Suppressor macrophage treated with lipopolysaccharide for 4 hours (primary cell): ENCODE measurements at regions not wholly inside any gene's neighbourhood (a gene's known extent, or its start where the extent isn't known, plus 50 kb on each side); places are given as distances from the start of the nearest gene placed in this dataset.
A peak's percentile ranks its signal among the peaks of the same experiment; 100 is the strongest.

Experiments
- DNase-seq: peaks from one replicate; pipeline ENCODE4 v3.0.0-alpha.2; 2020

DNA sequence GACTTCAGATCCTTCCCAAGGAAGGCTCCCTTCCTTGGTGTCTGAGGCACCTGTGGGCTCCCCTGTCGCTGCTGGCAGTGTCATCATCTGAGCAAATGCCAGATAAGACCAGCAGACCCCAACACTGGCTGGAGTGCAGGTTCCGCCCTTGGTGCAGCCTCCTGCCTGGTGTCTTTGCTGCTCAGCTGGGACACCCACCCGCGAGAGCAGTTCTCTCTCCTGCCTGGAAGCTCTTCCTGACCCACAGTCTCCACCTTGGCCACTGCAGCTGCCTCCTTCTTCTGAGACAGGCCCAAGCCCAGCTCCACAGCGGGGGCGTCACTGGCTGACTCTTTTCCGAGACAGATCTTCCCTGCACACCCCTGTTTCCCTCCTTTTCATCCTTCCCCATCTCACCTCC, 395.7 kb upstream of the MAP3K7 start:
- DNase-seq, result no peak

DNA sequence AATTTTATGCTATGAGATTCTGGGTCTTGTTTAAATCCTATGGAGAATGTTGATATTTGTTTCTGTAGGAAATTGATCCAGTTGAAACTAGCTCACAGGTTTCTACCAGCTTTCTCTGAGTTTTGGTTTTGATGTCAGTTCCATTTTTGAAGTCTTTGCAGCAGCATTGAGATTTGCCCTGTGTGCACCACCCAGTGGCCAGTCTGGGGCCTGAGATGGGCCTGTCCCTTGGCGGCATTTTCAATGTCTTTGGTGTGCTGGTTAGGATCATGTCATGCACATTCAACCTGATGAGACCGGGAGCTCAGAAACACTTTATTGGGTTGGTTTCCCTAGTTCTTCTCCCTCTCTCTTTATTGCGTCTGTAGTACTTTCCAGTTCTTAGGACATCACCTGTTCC, 395.2 kb upstream of the MAP3K7 start:
- no peak for DNase-seq

DNA sequence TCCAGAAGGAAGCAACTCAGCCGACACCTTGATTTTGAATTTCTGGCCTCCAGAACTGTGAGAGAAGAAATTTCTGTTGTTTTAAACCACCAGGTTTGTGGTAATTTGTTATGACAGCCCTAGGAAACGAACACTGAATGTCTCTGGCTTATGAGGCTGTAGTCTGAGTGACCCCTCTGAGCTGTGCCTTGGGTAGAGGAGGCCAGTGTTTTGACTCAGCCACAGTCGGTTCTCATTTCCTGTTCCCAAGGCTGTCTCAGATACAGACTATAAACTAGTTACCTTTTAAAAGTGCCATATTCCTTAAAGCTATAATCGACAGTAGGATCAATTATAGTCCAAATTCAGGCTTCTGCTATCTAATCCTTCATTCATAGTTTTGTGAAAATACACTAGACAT, 391.2 kb upstream of the MAP3K7 start:
- DNase-seq, result no peak

DNA sequence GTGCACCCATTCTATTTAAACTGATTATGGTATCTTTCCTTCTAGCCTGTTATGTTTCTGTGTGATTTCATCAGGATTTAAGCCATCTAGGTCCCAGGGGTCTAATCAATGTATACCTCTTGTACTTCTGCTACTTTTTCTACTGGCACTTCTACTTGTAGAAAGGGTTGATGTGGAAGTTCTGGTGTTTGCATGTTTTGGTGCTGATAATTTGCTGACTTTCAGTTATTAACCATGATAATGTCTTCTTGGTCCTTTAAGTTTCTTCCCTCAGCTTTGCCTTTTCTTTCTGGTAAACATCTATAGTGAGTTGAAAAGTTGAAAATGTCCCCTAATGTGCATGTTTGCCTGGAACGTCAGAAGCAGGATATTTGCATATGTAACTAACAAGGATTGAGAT, 390.6 kb upstream of the MAP3K7 start:
- no peak for DNase-seq

DNA sequence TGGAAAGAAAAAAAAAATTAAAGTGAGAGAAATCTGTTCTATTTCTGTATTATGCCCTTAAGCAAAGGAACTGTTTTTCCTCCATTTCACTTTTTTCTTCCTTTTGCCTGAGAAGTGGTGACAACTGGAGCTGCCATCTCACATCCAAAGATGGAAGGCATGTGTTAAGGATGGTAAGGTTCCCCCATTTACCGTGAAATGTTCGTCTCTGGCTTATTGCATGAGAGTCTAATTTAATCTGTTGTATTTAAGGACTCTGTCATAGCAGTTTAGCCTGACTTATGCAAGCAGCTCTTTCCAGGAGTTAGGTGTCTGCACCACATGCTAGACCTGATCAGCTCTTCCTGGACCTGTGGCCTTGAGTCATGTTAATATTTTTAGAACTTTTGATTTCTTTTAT, 389.5 kb upstream of the MAP3K7 start:
- DNase-seq, result no peak

DNA sequence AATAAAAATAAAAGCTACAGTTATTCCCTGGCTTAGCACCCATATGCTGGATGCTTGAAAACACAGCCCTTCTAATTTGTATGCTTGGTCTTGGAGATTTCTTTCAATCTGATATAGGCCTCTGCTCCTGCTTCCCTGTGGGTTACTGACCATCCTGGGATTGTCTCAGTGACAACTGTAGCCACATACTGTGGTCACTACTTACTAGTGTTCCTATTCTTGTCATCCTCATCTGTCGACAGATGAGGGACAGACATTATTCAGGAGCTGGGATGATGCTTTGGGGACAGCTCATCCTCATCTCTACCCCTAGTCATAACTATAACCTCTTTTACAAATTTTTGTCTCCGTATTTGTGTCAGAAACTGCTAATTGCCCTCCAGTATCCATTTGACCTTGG, 388.9 kb upstream of the MAP3K7 start:
- DNase-seq, result no peak

DNA sequence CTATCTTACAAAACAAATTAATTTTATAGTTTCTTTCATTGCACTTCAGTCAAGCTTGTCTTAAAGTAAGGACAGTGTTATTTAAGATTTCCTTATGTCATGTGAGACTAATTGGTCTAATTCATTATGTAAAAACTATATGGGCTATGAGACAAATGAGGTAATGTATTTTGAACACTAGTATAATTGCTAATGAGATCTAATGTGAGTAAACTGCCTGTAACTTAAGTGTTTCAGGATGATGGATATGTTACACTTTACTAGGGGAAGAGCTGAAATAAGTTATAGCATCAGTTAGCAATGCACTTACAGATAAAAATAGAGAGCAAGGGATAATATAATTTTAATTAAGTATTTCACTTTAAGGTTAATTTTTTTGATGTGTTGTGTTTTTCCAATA, 386.3 kb upstream of the MAP3K7 start:
- DNase-seq, result no peak

DNA sequence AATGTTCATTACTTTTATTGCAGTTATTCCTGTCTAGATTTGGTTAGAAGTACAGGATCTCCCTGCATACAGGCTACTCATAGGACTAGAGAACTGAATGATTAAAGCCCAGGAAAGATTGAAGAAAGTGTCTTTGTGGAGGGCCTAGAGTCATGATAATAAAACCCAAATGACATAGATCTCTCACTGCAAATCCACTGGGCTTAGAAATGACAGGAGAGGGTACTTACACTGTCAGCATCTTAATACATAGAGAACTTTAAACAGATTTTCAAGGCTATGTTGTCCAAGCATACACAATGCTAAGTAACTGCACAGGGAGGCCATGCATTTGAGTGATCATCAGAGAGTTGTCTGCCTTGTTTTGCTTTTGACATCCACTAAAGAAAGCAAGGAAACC, 383.8 kb upstream of the MAP3K7 start:
- DNase-seq, result no peak

DNA sequence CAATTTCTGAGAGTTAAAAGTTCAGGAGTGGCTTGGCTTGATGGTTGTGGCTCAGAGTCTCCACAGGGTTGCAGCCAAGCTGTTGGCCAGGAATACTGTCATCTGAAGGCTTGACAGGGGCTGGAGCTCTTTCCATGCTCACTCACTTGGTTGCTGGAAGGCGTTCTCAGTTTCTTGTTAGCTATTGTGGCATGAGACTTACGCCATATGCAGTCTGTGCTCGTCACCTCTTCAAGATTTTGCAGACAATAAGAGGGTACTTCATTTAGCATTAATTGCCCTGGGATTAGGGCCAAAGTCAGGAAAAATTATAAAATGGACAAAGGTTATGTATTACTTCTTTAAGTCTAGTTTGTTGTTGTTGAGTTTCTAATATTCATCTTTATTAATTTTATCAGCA, 380.6 kb upstream of the MAP3K7 start:
- no peak for DNase-seq

DNA sequence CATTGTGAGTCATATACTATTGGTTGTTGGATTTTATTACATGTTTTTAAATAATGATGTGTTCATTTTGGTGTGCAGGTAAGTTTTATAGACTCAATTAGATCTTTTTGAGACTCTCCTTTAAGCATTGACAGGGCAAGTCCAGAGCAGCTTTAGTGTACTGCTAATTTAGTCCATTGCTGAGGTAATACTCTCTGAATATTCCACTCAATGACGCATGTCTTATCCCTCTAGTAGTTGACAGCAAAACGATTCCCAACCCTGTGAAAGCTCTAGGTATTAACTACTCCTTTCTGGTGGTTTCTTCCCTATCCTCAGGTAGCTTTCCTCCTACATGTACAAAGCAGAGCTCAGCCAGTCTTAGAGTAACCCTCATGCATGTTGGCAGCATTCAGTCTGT, 373.5 kb upstream of the MAP3K7 start:
- no peak for DNase-seq

DNA sequence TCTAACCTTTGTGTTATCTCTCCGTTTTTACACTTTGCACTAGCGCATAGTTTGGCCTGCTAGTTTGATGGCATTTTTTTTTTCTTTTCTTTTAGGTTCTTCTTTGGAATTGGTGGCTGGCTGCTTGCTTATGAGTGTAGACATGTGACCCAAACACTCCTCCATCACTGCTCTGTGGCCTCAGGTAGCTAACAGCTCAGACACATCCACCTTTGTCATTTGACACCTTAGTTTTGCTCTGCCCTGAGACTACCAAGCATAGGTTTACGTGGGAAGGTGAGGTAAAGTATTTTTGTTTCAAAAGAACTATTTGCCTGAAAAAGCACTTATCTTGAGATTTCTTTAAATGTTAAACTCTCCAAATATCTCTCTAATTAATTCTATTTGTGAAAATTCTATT, 368.4 kb upstream of the MAP3K7 start:
- DNase-seq, result no peak

DNA sequence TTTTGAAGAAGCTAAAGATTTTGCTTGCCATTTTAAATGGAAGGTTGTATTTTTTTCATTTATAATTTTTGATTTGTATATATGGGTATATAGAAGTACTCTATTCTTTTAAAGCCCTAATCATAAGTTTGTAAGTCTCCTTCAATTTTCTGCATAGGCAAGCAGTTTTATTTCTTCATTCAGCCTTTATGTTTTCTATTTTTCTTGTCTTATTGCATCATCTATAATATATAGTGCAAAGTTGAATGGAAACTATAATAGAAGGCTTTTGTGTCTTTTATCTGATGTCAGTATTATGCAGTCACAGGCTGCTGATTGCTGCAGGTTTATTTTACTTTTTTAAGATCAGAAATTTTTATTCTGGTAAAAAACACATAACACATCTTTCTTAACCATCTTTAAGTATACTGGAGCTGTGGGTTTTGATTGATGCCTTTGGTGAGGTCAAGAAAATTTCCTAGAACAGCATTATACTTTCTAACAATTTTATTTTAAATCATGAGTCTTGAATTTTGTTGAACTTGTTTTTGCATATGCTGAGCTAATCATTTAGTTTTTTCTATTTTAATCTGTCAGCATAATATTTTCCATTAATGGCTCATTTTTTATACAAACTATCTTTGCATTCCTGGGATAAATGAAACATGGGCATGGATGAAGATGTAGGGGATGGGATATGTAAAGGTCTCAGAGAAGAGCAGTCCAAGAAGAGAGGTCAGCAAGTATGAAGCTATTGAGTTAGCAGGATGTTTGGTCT, 366.7 kb upstream of the MAP3K7 start:
- no peak for DNase-seq

DNA sequence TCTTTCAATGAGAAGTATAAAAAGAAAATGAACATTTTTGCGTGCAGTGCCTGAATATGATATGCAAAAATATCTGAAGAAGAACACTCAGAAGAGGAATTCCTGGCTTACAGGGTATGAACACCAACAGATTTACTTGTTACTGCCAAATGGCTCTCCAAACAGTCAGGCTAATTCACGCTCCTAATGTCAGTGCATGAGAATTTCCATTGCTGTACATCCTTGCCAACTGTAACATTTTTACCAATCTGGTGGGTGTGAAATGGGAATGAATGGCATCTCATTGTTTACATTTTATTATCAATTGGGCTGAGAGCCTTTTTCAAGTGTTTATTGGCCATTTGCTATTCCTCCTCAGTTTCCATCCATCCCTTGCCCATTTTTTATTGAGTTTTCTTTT, 365.3 kb upstream of the MAP3K7 start:
- DNase-seq, result no peak

DNA sequence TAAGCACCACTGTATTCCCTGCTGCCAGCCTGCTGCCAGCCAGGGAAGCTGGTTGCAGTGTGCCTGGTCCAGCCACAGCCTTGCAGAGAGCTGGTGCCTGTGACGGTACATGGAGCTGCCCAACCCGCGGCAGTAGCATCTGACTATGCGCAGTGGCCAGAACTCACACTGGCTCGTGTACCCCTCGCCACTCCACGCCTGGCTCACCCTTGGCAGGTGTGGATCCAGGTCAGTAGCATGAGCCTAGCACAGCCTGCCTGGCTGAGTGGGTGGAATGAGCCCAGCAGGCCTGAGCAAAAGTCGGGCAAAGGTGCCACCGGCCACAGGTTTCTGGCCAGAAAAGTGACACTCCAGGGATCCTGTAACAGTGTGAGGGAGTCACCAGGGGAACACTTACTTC, 361.7 kb upstream of the MAP3K7 start:
- no peak for DNase-seq

DNA sequence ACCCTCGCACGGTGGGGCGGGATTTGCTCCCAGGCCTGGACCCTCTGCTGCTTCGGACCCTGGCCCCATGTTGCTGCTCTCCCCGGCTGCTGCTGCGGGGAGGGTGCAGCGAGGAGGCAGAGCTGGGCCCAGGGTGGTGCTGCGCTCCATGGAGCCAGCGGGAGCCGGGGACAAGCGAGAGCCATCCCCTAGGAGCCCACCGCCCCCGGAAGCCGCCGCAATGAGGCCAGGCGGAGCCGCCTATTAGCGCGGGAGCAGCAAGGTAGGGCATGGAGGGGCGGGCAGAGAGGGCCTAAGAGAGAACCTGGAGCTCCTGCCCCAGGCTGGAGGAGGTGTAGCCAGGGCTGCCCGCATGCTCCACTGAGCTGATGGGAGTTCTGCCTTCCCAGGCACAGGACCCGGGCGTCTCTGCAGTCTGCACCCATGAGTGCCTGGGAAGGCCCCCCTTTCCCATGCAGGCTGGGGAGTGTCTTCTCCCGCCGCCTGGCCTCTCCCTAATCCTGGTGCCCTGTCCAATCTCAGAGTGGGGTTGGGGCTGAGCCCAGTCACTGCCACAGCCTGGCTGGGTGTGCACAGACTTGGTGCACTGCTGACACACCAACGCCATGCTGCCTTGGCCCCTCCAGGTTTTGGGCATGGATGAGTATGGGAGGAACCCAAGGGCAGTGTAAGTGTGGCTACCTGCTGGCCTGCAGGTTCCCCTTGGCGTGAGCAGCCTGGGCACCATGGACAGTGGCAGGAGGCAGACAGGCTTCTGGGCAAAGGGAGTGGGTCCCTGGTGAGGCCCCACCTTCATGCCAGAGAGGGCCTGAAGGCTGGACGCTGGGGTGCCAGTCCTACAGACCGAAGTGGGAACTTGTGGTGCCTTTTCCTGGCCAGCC, 360.6 kb upstream of the MAP3K7 start:
- no peak for DNase-seq

DNA sequence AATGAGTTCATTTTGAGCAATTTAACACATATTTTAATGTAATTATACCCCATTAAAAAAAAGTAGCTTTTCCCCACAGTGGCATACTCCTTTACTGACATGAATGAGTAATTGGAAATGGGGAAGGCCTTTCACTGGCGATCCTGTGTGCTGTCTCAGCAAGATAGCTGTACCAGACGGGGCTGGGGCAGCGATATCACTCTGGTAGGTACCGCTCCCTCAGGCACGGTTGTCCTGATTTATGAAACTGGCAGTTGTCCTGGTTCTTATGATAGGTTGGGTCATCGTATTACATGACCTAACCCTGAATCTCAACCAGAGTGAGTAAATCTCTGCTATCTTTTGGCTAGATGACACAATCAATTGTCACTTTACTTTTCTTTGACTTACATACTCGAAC, 355.0 kb upstream of the MAP3K7 start:
- no peak for DNase-seq

DNA sequence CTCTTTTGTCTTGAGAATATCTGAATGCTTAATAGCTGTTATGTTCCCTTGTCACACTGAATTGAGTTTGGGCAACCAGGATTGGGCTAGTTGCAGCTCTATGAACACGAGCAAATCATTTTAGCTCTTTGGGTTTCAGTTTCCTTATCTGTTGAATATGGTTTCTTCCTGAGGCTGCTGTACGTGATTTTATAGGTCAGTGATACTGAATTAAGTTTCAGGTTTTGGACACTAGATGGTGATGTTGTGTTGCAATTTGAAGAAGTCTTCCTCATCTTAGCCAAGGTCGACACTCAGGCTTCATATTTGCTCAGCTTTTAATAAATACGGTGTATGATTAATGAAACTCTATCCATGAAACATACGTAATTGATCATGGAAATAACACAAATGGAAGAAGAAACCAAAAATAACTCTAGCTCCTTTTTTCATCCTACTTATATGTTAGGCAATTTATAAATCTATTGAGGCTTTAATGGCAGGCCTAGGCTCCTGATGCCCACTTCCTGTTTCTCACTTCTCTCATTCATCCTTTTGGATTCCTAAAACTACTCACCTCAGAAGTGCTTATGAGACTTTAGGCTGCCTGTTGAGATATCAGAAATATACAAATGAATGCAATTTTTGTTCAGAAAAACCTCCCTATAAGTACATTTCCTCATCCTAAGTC, 354.1 kb upstream of the MAP3K7 start:
- peak; percentile 65 for DNase-seq

DNA sequence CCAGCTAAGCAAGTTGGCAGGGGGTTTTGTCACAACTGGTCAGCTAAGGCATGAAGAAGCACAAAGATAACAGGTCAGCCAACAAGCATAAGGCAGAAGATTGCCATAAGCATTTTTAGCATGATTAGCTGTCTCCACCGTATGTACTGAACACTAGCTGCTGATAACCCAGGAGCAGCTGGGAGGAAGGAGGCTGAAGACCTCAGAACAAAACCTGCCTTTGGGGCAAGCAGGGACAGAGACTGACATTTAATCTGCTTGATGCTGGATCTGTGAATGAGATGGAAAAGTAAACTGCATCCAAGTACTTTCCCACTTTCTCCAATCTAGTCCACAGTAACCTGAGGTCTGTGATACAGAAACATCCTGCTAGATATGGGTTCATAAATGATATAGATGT, 353.0 kb upstream of the MAP3K7 start:
- DNase-seq, result no peak

DNA sequence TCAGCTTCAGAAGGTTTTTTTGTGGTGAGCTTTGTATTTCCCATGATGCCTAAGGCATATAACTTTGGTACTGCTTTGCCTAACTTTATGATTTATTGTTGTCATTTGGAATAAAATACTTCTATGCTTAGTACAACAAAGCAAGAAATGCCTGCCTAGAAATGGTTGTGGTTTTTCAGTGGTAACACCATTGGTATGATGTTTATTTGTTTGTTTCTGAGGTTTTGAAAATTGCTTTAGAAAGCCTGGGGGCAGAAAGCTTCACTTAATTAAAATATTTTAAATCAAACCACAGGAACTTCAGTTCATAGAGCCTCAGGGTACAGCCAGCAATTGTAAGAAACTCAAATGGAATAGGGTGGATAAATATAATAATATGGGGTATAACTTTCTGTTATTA, 351.2 kb upstream of the MAP3K7 start:
- no peak for DNase-seq

DNA sequence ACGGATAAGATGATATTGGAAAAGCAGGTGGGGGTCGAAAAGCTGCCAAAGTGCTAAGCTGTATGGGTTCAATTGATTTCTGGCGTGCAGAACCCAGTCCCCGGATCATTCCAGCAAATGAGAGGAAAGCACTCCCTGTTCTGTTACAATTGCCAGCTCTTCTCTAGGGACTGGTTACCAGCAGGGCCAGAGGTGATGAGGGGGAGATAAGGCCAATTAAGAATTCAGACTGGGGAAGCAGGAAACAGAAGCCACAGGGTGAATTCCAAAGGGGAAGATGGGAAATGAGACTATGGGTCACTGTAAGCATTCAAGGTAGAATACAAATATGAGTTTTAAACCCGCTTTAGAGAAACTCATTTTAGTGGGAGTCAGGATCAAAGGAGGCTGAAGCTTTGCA, 349.4 kb upstream of the MAP3K7 start:
- no peak for DNase-seq

DNA sequence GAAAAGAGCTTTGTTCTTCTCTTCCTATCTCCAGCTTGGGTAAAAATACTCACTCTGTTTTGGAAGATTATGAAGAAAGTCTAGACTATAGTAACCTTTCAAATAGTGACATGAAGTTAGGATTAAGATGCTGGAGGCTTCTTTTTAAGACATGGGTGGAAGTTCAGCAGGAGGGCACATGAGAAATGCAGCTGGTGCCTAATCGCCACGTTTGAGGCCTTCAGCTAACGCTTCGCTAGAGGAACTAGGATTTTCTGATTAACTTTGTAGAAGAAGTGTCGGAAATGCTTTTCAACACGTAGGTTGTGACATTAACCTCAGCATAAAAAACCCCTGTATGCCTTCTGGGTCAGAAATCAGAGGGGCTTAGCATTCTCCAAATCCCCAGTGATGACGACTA, 348.1 kb upstream of the MAP3K7 start:
- no peak for DNase-seq

DNA sequence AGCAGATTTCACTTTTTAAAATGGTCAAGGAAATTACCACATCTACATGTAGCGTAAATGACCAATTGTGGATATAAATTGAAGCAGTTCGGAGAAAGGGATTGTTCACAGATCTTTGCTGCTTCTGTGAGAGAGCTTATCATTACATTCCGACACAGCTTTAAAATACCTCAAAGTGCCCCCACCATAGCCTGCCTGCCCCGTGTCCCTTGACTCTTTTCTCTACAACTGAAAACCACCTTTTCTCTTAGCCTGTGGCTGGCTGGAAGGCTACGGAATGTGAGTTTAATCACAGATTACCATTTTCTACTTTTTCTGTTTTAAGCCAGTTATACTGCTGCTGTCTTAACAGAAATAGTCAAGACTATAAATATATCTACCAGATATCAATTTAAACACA, 347.2 kb upstream of the MAP3K7 start:
- no peak for DNase-seq

DNA sequence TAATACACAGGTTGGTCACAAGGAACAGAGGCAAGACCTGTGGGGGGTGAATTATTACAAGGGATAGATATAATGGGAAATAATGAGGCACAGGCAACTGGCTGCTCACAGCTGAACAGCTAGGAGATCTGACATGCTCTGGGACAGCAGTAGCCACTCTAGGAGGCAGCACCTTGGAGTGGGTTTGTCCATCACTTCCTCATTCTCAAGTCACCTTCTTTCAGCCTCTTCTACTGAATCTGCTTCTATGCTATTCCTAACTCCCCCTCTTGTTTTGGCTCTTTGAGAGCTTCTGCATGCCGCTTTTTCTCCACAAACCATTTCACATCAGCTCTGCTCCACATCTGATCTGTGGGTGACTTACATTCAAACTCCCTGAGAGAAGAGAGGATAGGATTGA, 345.5 kb upstream of the MAP3K7 start:
- DNase-seq, result no peak

DNA sequence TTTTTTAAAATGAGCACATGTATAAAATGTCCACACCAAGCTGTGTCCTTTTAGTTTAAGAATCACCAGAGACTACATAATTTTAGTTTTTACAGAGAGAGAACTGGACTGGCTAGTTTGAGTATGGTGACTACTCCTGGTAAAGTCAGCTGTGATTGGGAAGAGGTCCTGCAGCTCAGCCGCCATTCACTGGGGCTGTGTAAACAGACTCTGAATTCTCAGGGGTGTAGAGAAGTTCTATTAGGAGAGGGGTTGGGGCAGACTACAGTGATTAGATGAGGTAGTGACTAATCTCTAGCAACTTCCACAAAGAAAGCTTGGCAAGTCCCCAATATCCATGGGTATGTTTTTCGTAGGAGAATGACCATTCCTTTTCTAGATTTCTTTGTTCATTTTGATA, 341.2 kb upstream of the MAP3K7 start:
- DNase-seq, result no peak
